ENCODE measurements at regions not wholly inside any gene's neighbourhood (a gene's known extent, or its start where the extent isn't known, plus 50 kb on each side); places are given as distances from the start of the nearest gene placed in this dataset.
"Not testable (repeated sequence)": the region's sequence is repeated elsewhere in the genome, so short reads cannot be mapped to it uniquely, and the experiment has no call there.

DNA sequence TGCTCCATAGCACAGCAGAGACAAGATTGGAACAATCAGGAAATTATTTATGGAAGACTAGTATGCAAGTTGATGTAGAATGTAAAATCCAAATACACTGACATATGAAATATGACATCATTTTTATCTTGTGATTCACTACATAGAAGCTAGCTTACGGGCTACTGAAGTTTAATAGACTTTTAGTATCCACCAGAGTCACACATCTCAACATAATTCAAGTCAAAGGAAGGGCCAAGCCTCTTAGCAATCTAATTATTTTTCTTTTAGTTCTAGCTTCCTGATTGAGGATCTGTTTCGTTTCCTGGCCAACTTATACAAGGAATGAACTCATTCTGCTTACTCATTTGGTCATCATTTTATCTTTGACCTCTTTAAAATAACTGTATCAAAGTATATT, 234.4 kb upstream of the CHRM3 start:
- no peaks in the 10 kb centered on the region for H3K4me1 Mint-ChIP-seq
- H3K9me3 Mint-ChIP-seq = no peaks in the 10 kb centered on the region
- no peak overlapping the region for H3K27ac Mint-ChIP-seq
- no peak overlapping the region for H3K4me3 Mint-ChIP-seq
- no peaks in the 10 kb centered on the region for H3K36me3 Mint-ChIP-seq (ENCODE audit: low read depth)
- ATAC-seq (replicated peaks) = no peak
- no peaks in the 10 kb centered on the region for H3K27me3 Mint-ChIP-seq

DNA sequence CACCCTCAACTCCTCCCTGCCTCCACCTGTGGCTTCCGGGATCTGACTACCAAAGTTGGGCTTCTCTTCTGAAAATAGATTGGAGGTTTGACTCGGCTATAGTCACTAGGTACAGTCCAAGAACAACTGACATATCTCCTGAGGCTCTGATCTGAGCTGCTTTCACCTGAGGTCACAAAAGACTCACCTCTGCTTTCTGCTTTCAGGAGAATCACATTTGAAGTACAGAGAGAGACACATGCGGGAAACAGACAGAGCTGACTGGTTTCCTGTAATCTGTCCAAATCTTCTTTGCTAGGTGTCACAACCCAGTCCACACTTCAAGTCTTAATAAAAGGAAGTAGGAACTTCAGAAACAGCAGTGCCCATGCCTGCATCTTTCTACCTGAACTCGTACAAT, 245.4 kb upstream of the CHRM3 start:
- no peak for ATAC-seq (replicated peaks)
- Mint-ChIP-seq H3K36me3 (ENCODE audit: low read depth) (no peaks in the 10 kb centered on the region), H3K9me3 (peaks cover 5% of the 10 kb centered on the region), H3K27ac (no peak overlapping the region), H3K27me3 (no peaks in the 10 kb centered on the region), H3K4me1 (no peaks in the 10 kb centered on the region), H3K4me3 (no peak overlapping the region)

DNA sequence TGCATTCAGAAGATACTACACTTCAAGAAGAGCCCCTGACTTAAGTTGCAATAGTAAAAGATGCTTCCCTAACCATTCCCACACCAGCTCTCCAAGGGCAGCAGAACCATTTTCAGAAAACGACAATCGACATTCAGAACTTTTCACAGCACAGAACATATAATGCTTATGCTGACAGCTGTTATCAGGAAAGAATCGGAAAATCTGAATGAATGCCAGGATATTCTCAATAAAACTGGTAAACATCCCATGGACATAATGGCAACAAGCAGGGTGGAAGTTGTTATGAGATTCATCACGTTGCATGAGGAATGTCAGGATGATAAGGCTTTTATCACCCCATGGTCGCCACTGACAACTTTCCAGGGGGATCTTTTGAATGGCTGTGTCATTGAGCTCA, 246.6 kb upstream of the CHRM3 start:
- Mint-ChIP-seq H3K36me3 (ENCODE audit: low read depth) (no peaks in the 10 kb centered on the region), H3K4me1 (no peaks in the 10 kb centered on the region), H3K4me3 (no peak overlapping the region), H3K9me3 (peaks cover 8% of the 10 kb centered on the region), H3K27me3 (no peaks in the 10 kb centered on the region), H3K27ac (no peak overlapping the region)
- no peak for ATAC-seq (replicated peaks)

DNA sequence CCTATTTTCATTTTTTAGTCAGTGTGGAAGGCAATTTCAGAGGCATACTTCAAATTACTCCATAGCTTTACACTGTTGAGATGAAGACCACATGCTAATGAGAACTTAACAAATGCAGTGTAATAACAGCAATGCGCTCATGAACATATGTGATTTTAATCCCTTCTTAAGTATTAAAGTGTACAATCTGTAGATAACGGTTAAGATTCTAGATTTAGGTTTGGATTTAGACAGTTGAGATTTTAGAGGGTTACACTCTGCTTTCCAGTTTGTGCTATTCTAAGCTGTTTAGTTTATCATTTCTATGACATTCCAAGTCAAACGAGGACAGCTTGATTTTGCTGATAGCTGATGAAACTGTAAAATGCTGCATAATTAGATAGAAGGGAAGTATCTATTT, 257.8 kb upstream of the CHRM3 start:
- no peak overlapping the region for H3K27ac Mint-ChIP-seq
- no peak for ATAC-seq (replicated peaks)
- no peak overlapping the region for H3K4me3 Mint-ChIP-seq
- no peaks in the 10 kb centered on the region for H3K27me3 Mint-ChIP-seq
- H3K36me3 Mint-ChIP-seq (ENCODE audit: low read depth) = no peaks in the 10 kb centered on the region
- no peaks in the 10 kb centered on the region for H3K4me1 Mint-ChIP-seq
- H3K9me3 Mint-ChIP-seq = no peaks in the 10 kb centered on the region

DNA sequence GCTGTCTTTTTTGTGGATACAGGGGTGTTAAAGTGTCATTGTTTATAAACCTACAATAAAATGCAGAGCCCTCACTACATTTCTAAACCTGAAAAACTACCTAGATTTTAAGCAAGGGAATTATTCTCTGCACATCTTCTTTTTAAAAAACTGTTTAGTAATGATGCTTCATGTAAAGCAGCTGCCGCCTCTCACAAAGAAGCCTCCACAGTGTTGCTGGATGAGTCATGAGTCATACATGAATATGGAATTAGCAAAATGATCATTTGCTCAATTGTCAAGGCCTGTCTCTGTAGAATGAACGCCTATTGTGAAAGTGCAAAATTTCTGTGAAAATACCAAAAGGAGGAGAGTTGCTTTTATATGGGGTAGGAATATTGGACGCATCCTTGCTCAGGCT, 259.5 kb upstream of the CHRM3 start:
- no peak for ATAC-seq (replicated peaks)
- Mint-ChIP-seq H3K36me3 (ENCODE audit: low read depth) (no peaks in the 10 kb centered on the region), H3K27me3 (no peaks in the 10 kb centered on the region), H3K4me3 (no peak overlapping the region), H3K9me3 (no peaks in the 10 kb centered on the region), H3K4me1 (no peaks in the 10 kb centered on the region), H3K27ac (no peak overlapping the region)

DNA sequence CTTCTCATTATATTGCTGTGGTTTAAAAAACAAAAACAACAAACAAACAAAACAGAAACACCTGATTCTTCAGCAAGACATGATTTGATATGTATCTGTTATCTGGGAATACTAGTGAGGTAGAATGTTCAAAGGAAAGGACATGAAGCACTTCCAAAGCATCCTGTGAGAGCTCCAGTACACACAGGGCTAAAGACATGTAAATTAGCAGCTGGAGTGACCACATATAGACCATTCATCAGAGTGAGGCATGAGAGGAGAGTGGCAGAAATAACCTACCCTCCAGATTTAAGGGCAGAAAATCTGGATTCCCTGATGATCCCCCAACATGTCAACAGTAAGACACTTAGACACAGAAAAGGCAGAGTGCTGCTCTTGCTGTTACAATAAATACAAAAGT, 260.5 kb upstream of the CHRM3 start:
- Mint-ChIP-seq H3K9me3 (no peaks in the 10 kb centered on the region), H3K4me3 (no peak overlapping the region), H3K27ac (no peak overlapping the region), H3K27me3 (no peaks in the 10 kb centered on the region), H3K4me1 (no peaks in the 10 kb centered on the region), H3K36me3 (ENCODE audit: low read depth) (no peaks in the 10 kb centered on the region)
- ATAC-seq (replicated peaks) = no peak

DNA sequence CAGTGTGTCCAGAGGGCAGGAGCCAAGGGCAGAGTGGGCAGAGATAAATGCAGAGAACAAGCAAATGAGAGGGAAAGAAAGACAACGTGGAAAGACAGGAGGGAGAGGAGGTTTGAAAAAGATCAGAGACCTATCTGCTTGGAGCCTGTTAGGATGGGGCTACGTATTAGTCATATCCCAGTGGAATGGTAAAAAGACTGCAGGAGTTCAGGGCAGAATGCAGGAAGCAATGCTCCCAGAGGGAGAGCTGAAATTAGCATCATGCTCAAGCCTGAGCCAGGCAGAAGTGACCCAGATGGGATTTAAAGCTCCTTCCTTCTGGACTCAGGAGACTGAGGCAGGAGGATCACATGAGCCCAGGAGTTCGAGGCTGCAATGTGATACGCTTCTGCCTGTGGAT, 261.3 kb upstream of the CHRM3 start:
- H3K27ac Mint-ChIP-seq = no peak overlapping the region
- no peak for ATAC-seq (replicated peaks)
- H3K9me3 Mint-ChIP-seq = no peaks in the 10 kb centered on the region
- H3K36me3 Mint-ChIP-seq (ENCODE audit: low read depth) = no peaks in the 10 kb centered on the region
- no peak overlapping the region for H3K4me3 Mint-ChIP-seq
- H3K27me3 Mint-ChIP-seq = no peaks in the 10 kb centered on the region
- H3K4me1 Mint-ChIP-seq = no peaks in the 10 kb centered on the region

DNA sequence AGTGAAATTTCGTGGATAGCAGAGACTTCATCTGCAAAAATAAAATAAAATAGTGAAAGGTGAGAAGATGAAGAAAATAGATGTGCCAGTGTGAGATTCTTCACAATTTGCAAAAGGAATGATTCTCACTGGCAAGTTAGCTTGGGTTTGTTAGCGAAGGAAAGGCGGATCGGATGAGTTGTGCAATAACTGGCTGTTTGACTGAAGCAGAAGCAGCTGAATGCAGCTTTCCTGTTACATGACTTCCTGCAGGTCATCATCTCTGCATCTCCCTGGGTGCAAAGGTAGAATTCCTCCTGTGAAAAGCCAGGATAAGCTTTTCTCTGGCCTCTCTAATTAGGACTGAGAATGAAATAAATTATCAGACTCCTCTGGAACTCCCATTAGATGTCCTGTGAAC, 263.1 kb upstream of the CHRM3 start:
- Mint-ChIP-seq H3K4me3 (no peak overlapping the region), H3K27me3 (no peaks in the 10 kb centered on the region), H3K9me3 (peaks cover 3% of the 10 kb centered on the region), H3K27ac (no peak overlapping the region), H3K36me3 (ENCODE audit: low read depth) (no peaks in the 10 kb centered on the region), H3K4me1 (no peaks in the 10 kb centered on the region)
- ATAC-seq (replicated peaks) = no peak

DNA sequence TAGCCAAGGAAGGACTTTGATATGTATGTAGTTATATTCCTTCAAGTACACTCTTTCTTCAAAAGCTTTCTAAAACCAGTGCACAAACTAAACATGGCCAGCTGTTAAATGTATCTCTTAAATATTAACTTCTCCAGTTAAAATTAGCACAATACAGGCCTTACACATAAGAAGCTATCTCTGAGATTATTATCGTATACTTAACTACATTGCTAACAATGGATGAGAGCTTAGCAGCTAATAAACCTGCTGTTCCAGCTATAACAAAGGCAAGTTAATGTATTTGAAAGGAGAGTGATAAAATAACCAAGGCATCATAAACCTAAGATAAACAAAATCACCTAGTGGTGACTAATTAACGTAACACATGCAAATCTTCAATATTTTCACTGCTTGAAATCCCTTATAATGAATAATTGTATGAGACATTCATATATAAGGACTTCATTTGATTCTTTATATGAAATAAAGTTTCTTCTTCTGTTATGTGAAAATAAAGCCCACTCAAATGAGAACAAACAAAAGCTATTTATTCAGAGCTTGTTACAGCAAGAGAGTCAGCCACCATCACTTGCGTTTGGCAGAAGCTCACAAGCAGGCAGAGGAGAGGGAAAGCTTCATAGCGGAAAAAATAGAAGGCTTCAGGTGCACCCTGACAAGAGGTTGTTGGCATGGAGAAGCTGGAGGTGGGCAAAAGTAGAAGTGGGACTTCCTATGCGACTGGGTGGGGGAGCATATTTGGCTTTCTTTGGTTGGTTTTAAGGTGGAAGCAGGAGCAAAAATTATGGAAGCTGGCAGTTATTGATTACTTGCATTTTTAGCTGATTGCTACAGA, 274.1 kb upstream of the CHRM3 start:
- Mint-ChIP-seq H3K27ac (no peak overlapping the region), H3K36me3 (ENCODE audit: low read depth) (no peaks in the 10 kb centered on the region), H3K4me3 (no peak overlapping the region), H3K9me3 (no peaks in the 10 kb centered on the region), H3K4me1 (no peaks in the 10 kb centered on the region), H3K27me3 (no peaks in the 10 kb centered on the region)
- no peak for ATAC-seq (replicated peaks)

DNA sequence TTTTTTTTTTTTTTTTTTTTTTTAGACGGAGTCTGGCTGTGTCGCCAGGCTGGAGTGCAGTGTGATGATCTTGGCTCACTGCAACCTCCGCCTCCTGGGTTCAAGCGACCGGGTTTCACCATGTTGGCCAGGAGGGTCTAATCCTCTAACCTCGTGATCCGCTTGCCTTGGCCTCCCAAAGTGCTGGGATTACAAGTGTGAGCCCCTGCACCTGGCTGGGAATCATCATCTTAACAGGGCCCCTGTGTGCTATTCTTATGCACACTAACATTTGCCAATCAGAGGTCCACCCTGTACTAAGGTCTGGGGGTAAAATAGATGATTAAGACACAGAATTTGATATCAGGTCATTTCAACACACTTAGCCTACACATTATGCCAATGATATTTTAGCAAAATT, 278.7 kb upstream of the CHRM3 start:
- no peaks in the 10 kb centered on the region for H3K27me3 Mint-ChIP-seq
- H3K4me3 Mint-ChIP-seq = no peak overlapping the region
- no peak overlapping the region for H3K27ac Mint-ChIP-seq
- H3K9me3 Mint-ChIP-seq = no peaks in the 10 kb centered on the region
- H3K4me1 Mint-ChIP-seq = no peaks in the 10 kb centered on the region
- ATAC-seq (replicated peaks) = no peak
- no peaks in the 10 kb centered on the region for H3K36me3 Mint-ChIP-seq (ENCODE audit: low read depth)

DNA sequence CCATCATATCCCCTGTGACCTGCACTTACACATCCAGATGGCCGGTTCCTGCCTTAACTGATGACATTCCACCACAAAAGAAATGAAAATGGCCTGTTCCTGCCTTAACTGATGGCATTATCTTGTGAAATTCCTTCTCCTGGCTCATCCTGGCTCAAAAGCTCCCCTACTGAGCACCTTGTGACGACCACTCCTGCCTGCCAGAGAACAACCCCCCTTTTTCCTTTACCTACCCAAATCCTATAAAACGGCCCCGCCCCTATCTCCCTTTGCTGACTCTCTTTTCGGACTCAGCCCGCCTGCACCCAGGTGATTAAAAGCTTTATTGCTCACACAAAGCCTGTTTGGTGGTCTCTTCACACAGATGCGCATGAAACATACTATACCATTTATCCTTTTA, 279.7 kb upstream of the CHRM3 start:
- not testable (repeated sequence) for H3K27me3 Mint-ChIP-seq; H3K4me1 Mint-ChIP-seq; H3K36me3 Mint-ChIP-seq (ENCODE audit: low read depth); H3K9me3 Mint-ChIP-seq; H3K4me3 Mint-ChIP-seq; H3K27ac Mint-ChIP-seq; ATAC-seq (replicated peaks)

DNA sequence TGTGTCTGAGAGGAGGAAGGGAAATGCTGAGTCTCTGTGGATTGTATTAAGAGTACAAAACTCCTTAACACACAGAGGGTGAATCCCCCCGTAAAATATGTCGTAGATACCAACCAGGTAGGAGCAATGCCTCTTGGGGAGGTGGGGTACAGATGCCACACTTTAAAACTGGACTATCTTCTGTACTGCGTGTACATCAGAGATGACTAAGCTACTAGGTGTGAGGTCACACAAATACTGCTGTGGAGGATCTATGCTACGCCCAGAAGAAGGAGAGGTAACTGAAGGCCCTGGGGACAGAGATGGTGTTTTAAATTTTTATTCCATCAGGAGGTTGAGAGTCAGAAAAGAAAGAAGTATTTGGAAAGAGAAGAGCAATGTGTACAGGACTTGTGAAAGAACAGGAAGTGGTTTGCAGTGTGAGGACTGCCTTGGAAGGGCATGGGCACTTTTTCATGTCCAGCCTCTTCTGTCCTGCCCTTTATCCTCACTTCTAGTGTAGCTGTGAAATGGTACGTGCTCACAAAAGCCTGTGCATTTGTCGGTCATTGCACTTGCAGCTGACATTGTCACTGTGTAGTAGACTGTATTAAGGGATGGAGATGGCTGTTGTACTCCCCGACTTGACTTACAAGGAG, 287.8 kb upstream of the CHRM3 start:
- Mint-ChIP-seq H3K36me3 (ENCODE audit: low read depth) (no peaks in the 10 kb centered on the region), H3K4me3 (no peak overlapping the region), H3K9me3 (peaks cover 14% of the 10 kb centered on the region), H3K27ac (no peak overlapping the region), H3K4me1 (no peaks in the 10 kb centered on the region), H3K27me3 (no peaks in the 10 kb centered on the region)
- no peak for ATAC-seq (replicated peaks)

DNA sequence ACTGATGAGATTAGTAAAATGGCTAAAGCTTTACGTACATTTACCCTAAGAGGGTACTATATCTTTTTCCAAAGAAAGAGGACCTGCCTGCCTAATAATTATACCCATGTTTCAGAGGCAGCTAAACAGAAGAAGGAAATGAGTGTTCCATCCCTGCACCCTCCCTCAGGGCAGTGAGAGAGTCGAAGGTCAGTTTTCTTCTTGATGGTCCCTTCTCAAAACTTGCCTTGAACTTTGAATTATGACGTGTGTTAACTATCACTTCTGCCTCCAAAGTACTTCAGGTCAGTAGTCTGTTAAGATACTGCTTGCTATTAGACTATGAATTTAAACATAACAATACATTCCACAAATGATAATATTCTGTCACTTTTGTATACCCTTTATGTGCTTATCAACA, 294.8 kb upstream of the CHRM3 start:
- Mint-ChIP-seq H3K36me3 (ENCODE audit: low read depth) (no peaks in the 10 kb centered on the region), H3K27me3 (no peaks in the 10 kb centered on the region), H3K27ac (no peak overlapping the region), H3K4me3 (no peak overlapping the region), H3K4me1 (no peaks in the 10 kb centered on the region), H3K9me3 (no peaks in the 10 kb centered on the region)
- no peak for ATAC-seq (replicated peaks)

DNA sequence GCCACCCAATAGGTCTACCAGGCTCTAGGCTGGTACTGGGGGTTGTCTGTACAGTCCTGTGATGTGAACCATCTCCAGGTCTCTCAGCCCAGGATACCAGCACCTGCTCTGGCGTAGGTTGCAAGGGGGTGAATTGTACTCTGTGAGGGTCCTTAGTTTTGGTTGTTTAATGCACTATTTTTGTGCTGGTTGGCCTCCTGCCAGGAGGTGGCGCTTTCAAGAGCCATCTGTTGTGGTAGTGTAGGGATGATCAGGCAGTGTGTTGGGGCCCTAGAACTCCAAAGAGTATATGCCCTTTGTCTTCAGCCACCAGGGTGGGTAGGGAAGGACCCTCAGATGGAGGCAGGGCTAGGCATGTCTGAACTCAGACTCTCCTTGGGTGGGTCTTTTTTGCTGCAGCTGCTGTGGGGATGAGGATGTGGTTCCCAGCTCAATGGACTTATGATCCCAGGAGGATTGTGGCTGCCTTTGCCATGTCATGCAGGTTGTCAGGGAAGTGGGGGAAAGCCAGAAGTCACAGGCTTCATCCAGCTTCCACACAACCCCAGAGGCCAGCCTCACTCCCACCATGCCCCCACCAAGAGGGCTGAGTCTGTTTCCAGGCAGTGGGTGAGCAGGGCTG, 301.8 kb upstream of the CHRM3 start:
- peaks cover 20% of the 10 kb centered on the region for H3K9me3 Mint-ChIP-seq
- H3K36me3 Mint-ChIP-seq (ENCODE audit: low read depth) = no peaks in the 10 kb centered on the region
- no peaks in the 10 kb centered on the region for H3K27me3 Mint-ChIP-seq
- no peaks in the 10 kb centered on the region for H3K4me1 Mint-ChIP-seq
- H3K27ac Mint-ChIP-seq = no peak overlapping the region
- H3K4me3 Mint-ChIP-seq = no peak overlapping the region
- no peak for ATAC-seq (replicated peaks)

DNA sequence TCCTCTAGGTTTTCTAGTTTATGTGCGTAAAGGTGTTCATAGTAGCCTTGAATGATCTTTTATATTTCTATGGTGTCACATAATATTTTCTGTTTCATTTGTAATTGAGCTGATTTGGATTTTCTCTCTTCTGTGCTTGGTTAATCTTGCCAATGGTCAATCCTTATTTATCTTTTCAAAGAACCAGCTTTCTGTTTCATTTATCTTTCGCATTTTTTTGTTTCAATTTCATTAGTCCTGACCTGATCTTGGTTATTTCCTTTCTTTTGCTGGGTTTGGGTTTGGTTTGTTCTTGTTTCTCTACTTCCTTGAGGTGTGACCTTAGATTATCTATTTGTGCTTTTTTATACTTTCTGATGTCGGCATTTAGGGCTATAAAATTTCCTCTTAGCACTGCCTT, 304.4 kb upstream of the CHRM3 start:
- not testable (repeated sequence) for H3K4me3 Mint-ChIP-seq

More for the DNA sequence above, 304.4 kb upstream of the CHRM3 start:
- H3K36me3 Mint-ChIP-seq (ENCODE audit: low read depth); ATAC-seq (replicated peaks); H3K27me3 Mint-ChIP-seq; H3K27ac Mint-ChIP-seq; H3K4me1 Mint-ChIP-seq: not testable (repeated sequence)
- H3K9me3 Mint-ChIP-seq = peaks cover 24% of the 10 kb centered on the region
